ENCODE measurements at regions not wholly inside any gene's neighbourhood (a gene's known extent, or its start where the extent isn't known, plus 50 kb on each side); places are given as distances from the start of the nearest gene placed in this dataset.
"Not testable (repeated sequence)": the region's sequence is repeated elsewhere in the genome, so short reads cannot be mapped to it uniquely, and the experiment has no call there.

DNA sequence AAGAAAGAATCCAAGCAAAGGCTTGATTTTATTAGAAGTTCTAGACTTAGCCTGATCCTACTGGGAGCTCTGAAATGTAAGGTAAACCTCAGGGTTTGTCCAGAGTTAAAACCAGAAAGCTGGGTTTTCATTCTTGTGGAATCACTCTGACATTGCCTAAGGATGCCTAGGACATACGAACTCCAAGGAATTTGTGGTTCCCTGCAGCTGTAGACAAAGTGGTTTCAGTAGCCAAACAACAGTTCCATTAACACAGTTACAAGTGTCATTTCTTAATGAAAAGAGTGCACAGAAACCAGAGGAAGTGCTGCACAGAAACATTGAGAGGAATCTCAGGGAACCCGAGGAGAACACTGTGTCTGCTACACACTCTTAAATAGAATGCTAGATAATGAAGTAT, 221.4 kb upstream of the ST6GAL2 start:
- DNase-seq, result no peak

DNA sequence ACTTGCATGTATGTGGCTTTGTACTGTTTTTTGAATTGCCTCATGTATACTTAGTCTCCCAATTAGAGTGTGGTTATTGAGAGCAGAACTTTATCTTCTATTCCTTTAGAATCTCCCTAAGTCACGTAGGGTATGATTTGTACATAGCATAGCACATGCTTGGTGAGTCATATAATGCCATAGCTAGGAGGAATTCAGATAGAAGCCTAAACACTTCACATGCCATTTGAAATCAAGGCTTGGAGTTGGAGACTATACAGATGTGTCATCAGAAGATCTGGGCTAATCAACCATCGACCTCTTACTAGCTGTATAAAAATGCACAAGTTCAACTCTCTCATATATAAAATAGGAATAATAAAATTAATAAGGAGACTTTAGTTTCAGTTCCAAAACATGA, 222.6 kb upstream of the ST6GAL2 start:
- no peak for DNase-seq

DNA sequence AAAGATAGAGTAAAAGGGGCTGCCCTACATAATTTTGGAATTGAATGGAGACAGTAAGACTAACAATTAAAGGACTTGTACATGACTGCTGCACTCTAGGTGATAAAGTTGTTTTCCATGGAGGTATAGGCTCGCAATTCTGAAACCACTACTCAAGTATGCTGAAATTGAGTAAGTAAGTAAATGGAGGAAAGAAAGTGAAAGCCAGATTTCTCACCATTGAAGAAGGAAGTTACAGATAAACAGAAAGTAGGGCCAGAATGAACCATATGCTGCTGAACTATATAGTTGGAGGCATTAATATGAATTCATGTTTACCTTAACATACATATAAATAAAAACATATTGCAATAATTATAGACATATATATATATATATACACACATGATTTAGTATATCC, 225.7 kb upstream of the ST6GAL2 start:
- no peak for DNase-seq

GRCh38 chr2:107112561-107112960, 226.6 kb upstream of the ST6GAL2 start:
- no peak for DNase-seq

- no peak for DNase-seq
Measured at GRCh38 chr2:107128381-107128780, 242.4 kb upstream of the ST6GAL2 start.

- DNase-seq, result no peak
Measured at GRCh38 chr2:107132070-107132469, 246.1 kb upstream of the ST6GAL2 start.

DNA sequence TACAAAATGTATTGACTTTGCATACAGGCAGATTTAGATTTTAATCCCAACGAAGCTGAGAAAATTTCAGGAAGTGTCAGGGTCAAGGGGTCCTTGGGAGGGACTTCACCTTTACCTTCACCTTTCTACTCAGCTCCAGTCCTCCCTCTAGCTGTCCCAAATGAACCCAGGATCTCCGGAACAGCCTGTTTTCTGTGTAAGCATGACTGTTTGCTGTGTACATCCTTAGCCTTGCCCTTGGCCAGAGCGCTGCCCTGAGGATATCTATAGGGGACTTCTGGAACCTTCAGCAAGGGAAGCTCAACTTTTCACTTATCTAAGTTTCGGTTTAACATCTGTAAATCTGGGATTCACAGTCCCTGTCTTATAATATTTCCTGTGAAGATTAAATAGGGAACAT, 246.8 kb upstream of the ST6GAL2 start:
- no peak for DNase-seq

DNA sequence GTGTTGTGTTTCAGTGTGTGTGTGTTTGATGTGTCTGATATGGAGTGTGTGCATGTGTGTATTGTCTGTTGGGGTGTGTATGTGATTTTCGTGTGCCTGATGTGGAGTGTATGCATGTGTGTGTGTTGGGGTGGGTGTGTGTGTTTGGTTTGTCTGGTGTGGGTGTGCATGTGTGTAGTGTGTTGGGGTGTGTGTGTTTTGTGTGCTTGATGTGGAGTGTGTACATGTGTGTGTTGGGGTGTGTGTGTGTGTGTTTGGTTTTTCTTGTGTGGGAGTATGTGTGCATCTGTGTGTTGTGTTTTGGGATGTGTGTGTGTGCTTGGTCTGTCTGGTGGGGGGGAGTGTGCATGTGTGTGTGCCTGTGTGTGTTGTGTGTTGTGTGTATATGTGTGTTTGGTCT, 247.4 kb upstream of the ST6GAL2 start:
- DNase-seq, result no peak

DNA sequence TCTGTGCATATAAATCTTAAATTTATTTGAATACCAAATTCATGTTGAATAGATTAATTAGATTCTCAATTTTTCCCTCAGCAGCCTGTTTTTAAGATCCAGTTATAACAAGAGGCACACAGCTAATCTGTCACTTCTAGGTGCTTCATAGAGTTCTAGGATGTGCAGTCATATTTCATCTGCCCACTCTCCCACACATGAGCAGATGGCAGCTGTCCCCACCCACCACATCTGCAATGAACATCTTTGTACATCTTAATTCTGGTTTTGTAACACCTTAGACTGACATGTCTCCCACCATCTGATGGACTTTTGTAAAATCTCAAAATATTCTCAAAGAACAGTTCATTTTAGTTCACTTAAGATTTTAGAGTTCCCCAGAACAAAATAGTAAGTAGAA, 250.8 kb upstream of the ST6GAL2 start:
- no peak for DNase-seq

DNA sequence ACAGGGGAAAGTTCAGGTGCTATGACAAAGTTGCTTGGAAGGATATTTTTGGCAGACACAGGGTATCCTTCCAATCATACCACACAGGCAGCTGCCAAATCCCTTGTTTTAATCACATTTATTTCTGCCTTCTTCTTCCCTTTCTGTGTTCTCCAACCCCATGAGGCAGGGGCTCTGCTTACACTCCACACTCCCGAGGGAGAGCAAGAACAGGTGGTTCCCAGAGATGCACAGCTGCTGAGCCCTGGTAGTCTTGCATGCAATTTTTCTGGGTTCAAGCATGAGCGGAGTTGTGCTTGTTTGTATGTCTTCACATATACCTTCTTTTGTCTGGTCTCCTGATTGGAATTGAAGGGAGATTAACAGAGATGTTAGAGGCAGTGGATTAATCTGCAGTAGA, 251.7 kb upstream of the ST6GAL2 start:
- no peak for DNase-seq

DNA sequence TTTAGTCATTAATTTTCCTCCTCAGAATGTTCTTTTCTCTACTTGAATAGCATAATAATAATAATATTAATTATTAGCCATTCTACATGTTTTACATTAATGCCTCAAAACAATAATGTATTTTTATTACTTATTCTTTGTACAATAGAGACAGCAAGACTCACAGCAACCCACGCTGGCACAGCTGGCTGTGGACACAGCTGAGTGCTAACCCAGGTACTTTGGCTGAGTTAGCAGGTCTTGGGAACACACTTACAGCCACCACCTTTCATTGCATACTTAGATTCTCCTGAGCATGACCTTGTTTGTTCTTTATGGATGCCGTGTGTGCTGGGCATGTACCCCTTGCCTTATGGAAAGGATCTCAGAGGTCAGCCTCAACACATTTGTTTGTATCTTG, 260.2 kb upstream of the ST6GAL2 start:
- DNase-seq, result no peak

DNA sequence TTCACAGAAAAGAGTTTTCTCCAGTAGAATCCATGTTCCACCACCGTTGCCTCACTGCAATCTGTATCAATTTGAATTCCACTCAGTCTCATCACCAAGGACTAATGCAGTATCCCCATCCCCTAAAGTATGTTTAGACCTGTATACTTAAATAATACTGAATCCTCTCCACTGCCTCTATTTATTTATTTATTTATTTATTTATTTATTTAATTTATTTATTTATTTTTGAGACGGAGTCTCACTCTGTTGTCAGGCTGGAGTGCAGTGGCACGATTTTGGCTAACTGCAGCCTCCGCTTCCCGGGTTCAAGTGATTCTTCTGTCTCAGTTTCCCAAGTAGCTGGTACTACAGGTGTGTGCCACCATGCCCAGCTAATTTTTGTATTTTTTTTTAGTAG, 260.7 kb upstream of the ST6GAL2 start:
- DNase-seq, result not testable (repeated sequence)

GRCh38 chr2:107148055-107148454, 262.1 kb upstream of the ST6GAL2 start:
- DNase-seq, result no peak

GRCh38 chr2:107148496-107148895, 262.5 kb upstream of the ST6GAL2 start:
- no peak for DNase-seq

- DNase-seq, result no peak
Measured at GRCh38 chr2:107160640-107161239, 274.8 kb upstream of the ST6GAL2 start.

DNA sequence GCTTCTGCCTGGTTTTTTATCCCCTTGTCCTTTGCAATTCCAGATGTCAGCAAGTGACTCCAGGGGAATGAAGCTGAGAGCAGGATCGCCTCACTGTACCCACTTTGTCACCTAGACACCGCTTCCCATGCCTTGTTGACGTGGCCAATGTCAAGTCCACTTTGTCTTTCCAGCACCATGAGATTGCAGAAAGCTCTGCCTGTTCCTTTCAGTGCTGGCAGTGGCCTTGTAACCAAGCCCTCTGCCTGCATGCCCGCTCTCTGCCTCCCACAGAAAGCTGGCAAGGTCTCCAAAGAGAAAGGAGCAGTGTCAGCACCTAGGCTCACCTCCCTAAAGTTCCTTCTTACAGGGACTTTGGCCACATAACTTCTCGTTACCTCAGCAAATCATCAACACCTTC, 282.2 kb upstream of the ST6GAL2 start:
- no peak for DNase-seq

DNA sequence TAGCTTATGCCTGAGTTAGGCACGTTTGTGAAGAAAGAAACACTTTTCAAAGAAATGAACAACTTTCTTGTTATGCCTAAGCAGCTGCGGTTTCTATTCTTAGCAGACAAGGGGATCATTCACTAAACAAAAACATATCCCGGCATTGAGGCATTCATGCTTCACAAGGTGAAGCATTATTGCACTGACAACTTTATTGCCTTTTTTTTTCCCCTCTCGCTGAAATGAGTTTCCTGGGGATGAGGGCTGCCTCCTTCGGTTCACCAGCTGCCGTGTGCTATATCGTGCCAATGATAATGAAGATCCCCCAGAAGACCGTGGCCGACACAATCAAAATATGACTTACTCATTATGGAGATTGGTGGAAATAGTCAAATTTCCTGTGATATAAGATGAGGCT, 288.2 kb upstream of the ST6GAL2 start:
- no peak for DNase-seq

GRCh38 chr2:107182981-107183380, 297.0 kb upstream of the ST6GAL2 start:
- DNase-seq, result no peak

DNA sequence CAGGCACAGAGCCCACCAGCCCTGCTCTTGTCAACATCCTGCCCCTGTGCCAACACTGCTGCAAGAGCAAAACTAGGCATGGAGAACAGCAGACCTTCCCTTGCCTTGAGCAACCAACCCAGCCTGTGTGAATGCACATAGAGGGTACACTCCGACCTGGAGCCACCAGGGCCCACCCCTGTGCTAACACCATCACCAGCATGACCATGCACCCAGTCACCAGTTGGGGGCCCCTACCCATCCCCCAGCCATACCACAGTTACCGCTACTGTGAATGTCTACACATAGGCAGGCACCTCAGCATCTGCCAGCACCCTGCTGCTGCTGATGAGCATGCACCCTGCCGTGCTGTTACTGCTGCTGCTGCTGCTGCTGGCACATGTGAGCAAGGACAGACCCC, 301.9 kb upstream of the ST6GAL2 start:
- no peak for DNase-seq

DNA sequence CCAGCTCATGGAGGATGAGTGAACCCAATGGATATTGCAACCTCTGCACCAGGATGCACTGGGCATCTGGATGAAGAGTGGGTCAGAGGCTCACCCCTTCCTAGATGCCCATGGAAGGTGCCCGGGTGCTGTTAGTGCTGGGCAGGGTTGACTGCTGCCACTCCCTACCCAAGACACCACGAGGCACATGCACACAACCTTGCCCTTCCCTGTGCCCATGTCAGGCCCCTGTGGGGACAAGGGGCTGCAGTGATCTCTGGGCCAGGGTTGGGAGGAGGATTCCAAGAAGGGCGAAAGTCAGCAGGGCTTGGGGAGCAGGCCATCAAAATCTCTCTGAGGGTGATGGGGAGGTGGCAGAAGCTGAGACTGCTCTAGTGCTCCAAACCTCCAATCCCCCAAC, 309.7 kb upstream of the ST6GAL2 start:
- DNase-seq, result no peak

DNA sequence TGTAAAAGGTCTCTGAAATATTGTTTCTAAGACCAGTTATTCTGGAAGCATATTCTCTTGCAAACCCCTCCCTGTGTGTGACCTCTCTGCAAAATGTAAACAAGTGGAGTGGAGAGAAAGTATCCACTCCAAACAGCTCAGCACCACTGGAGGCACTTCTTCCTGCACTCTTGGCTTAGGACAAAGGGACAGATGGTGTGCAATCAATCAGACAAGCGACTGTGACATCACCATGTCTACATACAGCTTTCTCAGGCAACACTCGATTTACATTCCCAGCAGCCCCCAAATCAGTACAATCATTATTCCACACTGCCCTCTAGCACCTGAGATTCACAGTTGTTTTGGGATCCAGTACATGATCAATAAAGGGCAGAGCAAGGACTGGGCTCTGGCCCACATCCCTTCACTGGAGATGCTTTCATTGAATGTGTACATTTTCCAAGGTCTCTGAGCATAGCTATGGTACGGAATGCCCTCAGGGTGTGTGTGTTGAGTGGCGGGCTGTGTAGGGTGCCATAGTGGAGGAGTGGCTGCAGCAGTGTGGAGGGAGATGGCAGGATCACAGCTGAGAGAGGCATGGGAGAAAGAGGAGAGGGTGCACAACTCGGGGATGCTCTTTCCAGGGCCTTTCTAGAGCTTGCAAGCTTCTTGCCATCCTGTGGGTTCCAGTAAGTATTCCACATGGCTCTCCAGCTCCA, 311.8 kb upstream of the ST6GAL2 start:
- DNase-seq, result no peak

DNA sequence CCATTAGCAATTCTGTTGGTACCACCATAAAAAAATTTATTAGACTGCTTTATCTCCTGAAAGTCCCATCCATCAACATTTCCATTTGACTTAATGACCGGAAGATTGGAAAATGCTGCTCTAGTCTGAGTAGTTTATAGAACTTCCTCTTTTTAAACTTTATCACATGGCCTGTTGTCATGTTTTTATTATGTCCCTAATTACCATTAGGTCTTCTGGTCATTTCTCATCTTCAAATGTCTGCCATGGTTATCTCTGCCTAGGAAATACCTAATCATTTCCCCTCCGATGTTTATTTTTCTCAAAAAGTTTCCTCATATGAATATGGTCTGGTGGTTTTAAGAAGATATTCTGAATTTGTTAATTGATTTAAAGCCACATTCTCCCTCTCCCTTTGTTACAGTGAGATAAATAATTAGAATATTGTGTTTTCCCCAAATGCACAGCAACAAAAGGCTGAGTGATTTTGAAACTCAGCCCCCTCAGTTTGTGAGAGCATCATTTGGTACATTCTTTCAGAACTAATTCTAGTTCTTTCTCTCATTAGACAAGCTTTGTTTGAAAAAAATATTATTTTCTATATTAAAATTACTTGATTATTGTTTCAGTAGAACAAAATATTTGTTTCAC, 317.1 kb upstream of the ST6GAL2 start:
- no peak for DNase-seq
